RCC 7860 (cell line): ENCODE measurements at regions not wholly inside any gene's neighbourhood (a gene's known extent, or its start where the extent isn't known, plus 50 kb on each side); places are given as distances from the start of the nearest gene placed in this dataset.

ENCODE experiments used
- DNase-seq: peaks from one replicate; pipeline ENCODE4 v3.0.0-alpha.2; 2015; ENCODE audit warnings: low spot score
- FAIRE-seq: peaks from 2 replicates; lab custom pipeline; 2012; peaks lifted over from hg19 to GRCh38; lab: Jason Lieb, UNC

DNA sequence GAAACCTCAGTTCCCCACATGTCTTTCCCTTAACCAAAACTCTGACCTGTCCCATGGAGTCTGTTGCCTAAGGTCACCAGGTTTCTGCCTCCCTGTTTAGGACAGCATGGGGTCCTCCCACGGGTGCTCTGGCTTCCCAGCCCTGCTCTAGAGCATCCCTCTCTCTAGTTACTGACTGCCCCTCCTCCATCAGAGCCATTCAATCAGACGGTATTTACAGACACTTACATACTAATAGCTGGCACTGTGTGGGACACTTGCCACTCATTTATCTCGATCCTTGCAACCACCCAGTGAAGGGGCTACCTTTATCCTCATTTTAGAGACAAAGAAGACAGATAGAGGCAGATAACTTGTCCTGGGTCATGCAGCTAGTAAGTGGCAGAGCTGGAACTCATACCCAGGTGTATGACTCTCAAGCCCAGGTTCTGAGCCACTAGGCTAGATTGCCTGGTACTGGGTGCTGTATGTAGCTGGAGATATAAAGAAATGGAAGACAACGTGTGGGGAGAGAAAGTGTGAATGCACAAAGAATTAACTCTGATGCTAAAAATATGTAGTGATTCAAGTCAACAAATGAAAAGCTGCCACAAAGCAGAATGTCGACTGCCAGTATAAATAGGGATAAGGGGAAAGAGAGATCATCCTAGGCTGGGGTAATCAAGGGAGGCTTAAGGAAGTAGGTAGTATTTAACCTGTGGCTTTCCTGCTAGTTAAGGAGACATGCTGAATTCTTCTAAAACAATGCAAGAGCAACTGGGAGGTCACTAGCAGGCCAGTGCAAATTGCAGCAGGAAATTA, 52.5 kb upstream of the PDE8B start:
- DNase-seq: no peak
- no peak for FAIRE-seq

DNA sequence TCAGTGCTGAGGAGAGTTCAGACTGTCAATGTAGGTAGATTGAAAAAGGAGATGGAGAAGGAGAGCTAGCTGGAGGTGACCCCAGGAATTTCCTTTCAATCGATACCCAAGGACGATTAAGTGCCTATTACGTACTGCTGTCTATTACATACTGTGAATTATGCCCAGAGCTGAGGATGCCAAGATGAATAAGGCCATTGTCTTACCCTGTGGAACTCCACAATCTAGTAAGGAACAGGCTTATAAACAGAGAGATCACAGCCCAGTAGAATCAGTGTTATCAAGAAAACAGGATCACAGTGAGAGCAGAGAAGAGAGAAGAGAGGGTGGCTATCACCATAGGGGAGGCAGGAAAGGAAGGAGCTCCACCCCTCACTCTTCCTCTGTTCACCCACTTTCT, 54.1 kb upstream of the PDE8B start:
- DNase-seq (no peak), FAIRE-seq (no peak)

DNA sequence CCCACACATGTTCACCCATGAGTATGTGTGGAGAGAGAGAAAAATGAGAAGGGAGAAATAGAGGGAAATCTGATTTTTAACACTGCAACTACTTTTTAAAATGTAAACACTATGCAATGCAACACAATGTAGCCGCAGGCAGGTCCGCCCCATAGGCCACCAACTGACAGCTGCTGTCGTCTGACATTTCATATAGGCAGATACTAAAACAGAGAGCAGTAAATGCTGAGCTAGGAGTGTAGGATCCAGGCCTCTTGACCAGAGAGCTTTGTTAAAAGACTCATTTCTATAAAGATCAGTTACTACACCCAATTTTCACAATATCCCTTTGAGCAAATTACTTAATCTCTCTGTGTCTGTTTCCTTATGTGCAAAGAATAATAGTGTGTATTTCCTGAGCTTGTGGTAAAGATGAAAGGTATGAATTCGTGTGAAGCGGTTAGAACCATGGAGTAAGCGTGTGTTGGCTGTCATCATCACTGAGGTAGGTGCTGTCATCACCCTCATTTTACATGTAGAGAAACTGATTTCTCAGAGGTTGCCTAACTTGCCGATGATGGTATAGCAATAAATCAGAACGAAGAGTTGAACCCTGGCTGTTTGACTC, 55.2 kb upstream of the PDE8B start:
- no peak for DNase-seq
- FAIRE-seq: no peak

DNA sequence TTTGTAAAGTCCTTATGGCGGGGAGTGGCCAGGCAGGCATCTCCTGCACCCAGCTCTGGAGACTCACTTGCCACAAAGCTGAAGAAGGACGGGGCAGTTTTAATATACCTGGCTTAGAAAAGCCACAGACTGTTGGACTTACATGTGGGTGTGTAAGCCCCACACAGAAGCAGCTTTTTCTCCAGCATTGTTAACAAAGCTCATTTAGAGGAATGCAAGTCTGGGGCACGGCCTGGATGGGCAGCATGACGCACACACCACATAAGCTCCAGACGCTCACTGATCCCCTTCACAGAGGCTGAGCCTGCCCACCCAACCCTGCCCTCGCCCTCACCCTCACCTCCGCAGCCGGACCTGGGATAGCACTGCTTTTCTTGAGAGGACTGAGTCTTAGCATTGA, 58.0 kb upstream of the PDE8B start:
- no peak for DNase-seq

DNA sequence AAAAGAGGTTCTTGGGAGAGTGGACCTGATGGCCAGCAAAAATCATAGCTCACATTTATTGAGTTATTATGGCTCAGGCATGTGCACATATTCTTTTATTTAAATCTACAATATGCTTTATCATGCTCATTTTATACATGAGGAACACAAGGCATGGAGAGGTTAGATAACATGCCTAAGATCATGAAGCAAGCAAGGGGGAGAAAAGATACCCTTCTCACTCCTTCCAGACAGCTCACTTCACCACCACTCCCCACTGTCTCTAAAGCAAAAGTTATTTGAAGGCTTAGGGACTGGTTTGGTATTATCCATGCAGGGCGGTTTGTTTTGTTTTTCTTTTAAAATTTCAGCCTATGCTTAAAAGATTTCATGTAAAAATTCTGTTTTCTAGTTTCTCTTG, 59.0 kb upstream of the PDE8B start:
- DNase-seq: no peak
- FAIRE-seq: no peak

More for the DNA sequence above, 58.0 kb upstream of the PDE8B start:
- no peak for FAIRE-seq

DNA sequence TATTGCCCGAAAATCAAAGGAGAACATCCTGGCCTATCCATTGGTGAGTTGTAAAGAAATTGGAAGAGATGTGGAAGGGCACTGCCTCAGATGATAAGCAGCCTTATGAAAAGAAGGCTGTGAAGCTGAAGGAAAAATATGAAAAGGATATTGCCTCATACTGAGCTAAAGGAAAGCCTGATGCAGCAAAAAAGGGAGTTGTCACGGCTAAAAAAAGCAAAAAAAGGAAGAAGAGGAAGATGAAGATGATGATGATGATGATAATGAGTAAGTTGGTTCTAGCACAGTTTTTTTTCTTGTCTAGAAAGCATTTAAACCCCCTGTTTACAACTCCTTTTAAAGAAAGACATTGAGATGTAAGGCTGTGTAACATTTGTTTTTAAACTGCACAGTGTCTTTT, 59.8 kb upstream of the ZBED3 start:
- FAIRE-seq (no peak), DNase-seq (no peak)

DNA sequence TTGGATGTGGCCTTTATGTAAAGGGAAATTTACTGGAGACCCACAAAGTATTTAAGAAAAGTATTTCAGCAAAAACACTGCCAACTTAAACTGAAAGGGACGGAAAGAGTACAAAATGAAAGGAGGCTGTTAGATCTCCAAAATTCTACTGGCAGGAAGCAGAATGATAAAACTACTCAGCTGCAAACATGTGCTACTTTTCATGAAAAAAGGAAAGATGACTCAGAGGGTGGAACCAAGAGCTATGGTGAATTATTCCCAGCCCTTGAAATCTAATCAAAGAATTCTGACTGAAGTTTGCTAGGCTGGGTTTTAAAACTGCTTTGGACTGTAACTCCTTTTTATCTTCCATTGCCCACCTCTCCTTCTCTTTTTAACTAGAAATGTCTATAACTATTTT, 58.6 kb upstream of the ZBED3 start:
- DNase-seq (no peak), FAIRE-seq (no peak)

DNA sequence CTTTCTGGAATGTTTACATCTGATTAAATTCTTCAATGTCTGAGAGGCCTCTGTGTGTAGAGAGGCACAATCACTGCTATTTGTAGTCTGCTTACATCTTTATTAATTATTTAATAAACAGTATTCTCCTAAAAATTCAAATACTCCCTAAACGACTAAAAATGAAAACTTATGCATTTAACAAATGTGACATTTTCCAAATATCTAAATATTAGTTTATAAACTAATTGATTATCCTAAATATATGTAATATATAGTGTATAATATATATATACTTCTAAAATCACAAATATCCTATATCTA, 57.7 kb upstream of the ZBED3 start:
- DNase-seq (no peak), FAIRE-seq (no peak)

DNA sequence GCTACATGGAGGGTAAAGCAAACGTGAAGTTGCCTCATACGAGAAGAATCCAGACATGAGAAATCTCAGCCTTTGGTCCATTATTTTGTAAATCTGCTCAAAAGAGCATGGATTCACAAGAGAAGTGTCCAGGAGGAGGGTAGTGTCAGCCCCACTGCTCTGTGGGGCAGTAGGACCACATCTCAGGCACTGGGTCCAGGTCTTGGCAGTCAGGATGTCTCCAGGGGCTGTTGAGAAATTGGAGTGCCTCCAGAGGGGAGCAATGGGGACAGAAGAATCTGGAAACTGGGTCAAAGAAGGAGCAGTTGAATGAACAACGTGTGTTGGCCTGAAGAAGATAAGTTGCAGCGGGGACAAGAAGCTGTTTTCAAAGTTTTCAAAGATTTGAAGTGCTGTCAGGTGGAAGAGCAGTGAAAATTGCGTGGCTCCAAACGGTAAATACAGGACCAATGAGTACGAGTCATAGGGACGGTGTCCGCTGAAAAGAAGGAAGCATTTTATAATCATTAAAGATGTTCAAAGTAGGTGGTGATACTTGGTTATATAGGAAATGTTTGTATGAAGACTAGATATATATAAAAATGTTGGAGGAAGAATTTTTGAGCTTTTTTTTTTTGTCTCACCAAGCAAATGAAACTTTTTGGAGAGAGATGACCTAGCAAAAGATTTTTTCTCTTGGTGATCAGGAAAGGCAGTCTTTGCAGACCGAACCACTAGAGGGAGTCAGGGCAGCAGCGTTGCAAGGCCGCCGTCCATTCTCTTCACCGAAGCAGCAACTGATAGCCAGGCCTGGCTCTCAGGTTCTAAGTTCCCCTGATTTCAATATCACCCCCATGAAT, 57.1 kb upstream of the ZBED3 start:
- DNase-seq (peak; percentile 28), FAIRE-seq (no peak)

DNA sequence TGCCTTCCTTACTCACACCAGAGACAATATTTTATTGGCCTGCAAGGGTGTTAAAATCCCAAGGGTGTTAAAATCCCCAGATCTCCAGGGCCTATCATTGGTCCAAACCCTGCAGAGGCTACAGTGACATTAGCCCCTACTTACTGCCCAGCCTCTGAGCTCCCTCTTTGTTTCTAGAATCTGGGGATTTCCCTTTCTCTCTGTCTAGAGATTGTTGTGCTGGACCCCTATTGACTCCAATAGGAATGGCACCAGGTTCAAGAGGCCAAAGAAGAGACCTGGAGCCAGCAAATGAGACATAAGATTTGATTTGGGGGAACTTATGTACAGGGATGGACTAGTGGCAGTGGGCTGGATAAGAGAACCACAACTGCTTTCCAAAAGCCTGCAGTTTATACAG, 53.3 kb upstream of the ZBED3 start:
- DNase-seq: no peak
- no peak for FAIRE-seq

DNA sequence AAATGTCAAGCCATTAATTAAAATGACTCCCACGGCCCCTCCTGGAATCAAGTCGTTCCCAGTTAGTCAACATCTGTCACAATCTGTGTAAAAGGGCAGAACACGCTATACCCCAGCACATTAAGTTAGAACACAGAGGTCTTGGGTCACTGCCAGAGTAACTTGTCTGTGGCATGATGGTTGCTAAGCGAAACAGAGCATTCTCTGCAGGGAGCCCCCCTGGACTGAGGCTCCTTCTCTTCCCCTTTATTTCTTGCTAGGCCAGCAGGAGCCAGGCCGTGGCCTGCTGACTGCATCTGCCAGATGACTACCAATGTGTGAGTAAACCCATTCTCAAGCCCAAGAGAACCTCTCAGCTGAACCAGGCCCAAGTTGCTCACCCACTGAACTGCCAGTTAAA, 51.9 kb upstream of the ZBED3 start:
- FAIRE-seq: no peak
- no peak for DNase-seq
